Fibroblast of pulmonary artery (primary cell): ENCODE measurements at regions not wholly inside any gene's neighbourhood (a gene's known extent, or its start where the extent isn't known, plus 50 kb on each side); places are given as distances from the start of the nearest gene placed in this dataset.

ENCODE experiments used
- DNase-seq: peaks from one replicate; pipeline ENCODE4 v3.0.0-alpha.2; 2010; ENCODE audit warnings: low read depth
- H3K4me3 ChIP-seq: replicated peaks from 2 replicates; pipeline ENCODE4 v1.5.1; 2011; ENCODE audit warnings: low read depth, mild to moderate bottlenecking, control low read depth, low read length, moderate library complexity
- TF ChIP-seq, protein P1 (sequence below): IDR thresholded peaks from 2 replicates; pipeline ENCODE4 v1.5.1; 2011; ENCODE audit warnings: mild to moderate bottlenecking, control low read depth, low read length, inconsistent platforms; ENCODE audit errors: missing control alignments

DNA sequence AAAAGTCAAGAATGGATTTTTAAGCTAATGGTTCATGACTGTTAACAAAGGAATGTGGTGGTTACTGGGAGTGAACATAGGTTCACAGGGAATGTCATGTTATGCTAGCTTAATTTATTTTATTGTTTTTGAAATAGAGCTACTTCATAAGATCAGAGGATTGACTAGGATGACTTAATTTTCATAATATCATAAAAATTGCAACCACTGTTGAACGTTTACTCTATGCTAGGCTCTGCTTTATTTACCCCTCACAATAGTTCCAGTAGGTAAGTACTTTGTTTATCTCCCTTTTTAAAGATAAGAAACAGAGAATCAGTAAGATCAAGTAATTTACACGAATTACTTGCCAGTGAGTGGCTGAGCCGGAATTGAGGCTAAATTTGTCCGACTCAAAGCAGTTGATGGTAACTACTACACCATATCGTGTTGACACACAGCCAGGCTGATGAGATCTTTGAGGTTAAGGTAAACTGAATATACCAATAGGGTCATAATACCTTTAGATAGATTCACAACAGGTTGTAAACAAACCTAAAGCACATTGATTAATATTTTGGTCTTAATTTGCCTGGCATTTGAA is 194.6 kb upstream of the CITED2 start:
- TF ChIP-seq, protein P1, sequence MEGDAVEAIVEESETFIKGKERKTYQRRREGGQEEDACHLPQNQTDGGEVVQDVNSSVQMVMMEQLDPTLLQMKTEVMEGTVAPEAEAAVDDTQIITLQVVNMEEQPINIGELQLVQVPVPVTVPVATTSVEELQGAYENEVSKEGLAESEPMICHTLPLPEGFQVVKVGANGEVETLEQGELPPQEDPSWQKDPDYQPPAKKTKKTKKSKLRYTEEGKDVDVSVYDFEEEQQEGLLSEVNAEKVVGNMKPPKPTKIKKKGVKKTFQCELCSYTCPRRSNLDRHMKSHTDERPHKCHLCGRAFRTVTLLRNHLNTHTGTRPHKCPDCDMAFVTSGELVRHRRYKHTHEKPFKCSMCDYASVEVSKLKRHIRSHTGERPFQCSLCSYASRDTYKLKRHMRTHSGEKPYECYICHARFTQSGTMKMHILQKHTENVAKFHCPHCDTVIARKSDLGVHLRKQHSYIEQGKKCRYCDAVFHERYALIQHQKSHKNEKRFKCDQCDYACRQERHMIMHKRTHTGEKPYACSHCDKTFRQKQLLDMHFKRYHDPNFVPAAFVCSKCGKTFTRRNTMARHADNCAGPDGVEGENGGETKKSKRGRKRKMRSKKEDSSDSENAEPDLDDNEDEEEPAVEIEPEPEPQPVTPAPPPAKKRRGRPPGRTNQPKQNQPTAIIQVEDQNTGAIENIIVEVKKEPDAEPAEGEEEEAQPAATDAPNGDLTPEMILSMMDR = no peak
- no peak overlapping the region for H3K4me3 ChIP-seq
- DNase-seq = peak; percentile 85

DNA sequence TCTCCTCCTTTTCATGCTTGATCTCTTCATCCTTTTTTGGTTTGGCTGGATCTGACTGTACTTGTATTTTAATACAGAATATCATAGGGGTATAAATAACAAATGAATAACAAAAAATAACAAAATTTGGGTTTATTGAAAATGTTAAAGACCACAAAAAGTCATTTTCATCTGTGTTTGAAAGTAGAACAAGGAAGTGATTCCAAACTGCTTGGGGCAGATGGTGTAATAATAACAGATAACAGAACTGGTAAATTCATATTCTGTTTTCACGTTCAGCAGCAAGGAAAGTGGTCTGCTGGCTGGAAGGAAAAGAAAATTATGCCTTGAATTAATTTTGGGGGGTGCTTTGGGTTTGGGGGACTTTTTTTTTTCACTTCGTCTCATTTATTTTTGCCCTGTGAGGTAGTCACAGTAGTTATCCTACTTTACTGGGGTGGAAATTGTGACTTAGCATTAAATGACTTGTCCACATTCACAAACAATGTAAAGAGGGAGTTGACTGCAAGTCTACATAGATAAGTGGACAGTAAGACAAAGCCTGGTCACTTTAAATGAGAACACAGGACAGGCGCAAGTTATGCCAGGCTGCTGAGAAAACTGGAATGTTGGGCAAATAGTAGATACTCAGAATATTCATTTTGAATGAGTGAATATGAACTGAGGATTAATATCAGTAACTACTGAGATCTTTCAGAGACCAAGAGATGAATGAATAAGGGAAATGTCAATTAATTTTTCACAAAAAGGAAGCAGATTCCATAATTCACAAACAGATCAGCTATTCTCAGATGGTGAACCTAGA is 193.9 kb upstream of the CITED2 start:
- TF ChIP-seq, protein P1 = no peak
- H3K4me3 ChIP-seq = no peak overlapping the region
- no peak for DNase-seq

DNA sequence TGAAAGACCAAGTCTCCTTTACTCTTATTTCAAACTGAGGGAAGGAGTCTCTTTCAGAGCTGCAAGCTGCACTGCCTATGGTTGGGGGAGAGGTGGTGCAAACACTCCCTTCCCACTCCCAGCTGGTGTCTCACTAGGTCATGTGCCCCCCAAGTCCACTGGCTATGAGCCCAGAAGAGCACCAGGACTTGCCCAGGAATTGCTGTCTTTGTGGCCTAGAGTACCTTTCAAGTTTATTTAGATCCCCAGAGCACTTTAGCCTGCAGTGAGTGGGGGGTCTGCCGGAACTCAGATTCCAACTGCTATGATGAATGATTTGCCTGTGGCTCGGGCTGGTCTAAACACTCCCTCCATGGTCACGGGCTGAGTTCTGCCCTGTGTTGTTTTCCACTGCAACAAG is 192.6 kb upstream of the CITED2 start:
- DNase-seq = no peak
- TF ChIP-seq, protein P1 = no peak
- no peak overlapping the region for H3K4me3 ChIP-seq

DNA sequence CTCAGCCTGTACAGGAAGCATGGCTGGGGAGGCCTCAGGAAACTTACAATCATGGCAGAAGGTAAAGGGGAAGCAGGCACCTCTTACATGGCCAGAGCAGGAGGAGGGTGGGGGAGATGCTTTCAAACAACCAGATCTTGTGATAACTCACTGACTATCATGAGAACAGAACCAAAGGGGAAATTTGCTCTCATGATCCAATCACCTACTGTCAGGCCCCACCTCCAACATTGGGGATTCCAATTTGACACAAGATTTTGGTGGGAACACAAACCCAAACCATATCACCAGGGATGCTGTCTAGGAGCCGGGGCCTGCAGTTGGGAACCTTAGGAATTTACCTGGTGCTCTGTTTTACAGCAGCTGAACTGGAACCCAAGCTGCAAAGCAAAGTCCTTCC is 191.1 kb upstream of the CITED2 start:
- no peak for DNase-seq
- TF ChIP-seq, protein P1 = no peak

DNA sequence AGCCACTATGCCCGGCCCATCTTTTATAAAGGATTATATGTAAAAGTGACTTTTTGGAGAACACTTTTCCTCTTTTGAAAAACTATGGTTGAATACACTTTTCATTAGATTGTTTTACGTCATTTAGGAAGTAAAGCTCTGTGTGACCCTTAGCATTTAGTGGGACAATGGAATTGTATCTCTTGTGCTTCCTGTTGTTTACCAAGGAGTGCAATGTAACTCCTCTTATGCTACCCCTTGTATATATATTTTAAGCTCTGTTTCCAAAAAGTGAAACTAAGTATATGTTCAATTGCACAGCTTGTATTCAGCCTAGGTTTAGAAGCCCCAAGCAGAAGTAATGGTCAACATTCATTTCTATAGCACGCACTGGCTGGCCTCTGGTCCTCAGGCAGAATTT is 183.1 kb upstream of the CITED2 start:
- no peak for DNase-seq
- TF ChIP-seq, protein P1 = no peak
- no peak overlapping the region for H3K4me3 ChIP-seq

More for the DNA sequence above, 191.1 kb upstream of the CITED2 start:
- no peak overlapping the region for H3K4me3 ChIP-seq

DNA sequence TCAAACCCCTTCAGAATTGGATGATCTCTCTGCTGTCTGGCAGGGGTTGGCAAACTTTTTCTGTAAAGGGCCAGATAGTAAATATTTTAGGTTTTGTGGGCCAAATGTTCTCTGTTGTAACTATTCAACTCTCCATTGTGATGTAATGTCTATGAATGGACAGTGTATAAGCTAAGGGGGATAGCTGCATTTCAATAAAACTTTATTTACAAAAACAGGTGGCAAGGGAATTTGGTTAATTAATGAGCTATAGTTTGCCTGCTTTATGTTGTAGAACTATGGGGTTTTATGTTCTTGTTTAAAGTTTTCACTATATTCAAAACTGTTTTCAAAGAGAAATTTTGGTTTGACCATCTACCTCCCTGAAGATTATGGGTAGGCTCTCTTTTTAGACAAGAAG is 182.1 kb upstream of the CITED2 start:
- H3K4me3 ChIP-seq = no peak overlapping the region
- no peak for DNase-seq
- TF ChIP-seq, protein P1 = no peak
